HepG2 (cell line): ENCODE measurements at regions not wholly inside any gene's neighbourhood (a gene's known extent, or its start where the extent isn't known, plus 50 kb on each side); places are given as distances from the start of the nearest gene placed in this dataset.

Experiments
- HMGXB4 ChIP-seq, 2 experiments: sonication (generic) in 1 of 2; formaldehyde crosslinking in 1 of 2; IDR thresholded peaks; 2 replicates each; pipeline versions ENCODE4 v1.4.0 to v1.6.1; 2018 to 2020; ENCODE audit warnings: missing genetic modification reagents in 2 of 2, borderline replicate concordance in 1 of 2, low read depth in 1 of 2, mild to moderate bottlenecking in 1 of 2, missing biosample characterization in 1 of 2
- KDM5B ChIP-seq: sonication (generic); formaldehyde crosslinking; IDR thresholded peaks from 2 replicates; pipeline ENCODE4 v1.4.0; 2020; ENCODE audit warnings: missing genetic modification reagents, mild to moderate bottlenecking, borderline replicate concordance
- ZFP1 ChIP-seq: IDR thresholded peaks from 2 replicates; pipeline ENCODE4 v1.6.1; 2016
- TF ChIP-seq, protein P1 (sequence below): sonication (generic); formaldehyde crosslinking; IDR thresholded peaks from 2 replicates; pipeline ENCODE4 v1.5.0; 2020; ENCODE audit warnings: mild to moderate bottlenecking, missing genetic modification reagents, moderate library complexity

DNA sequence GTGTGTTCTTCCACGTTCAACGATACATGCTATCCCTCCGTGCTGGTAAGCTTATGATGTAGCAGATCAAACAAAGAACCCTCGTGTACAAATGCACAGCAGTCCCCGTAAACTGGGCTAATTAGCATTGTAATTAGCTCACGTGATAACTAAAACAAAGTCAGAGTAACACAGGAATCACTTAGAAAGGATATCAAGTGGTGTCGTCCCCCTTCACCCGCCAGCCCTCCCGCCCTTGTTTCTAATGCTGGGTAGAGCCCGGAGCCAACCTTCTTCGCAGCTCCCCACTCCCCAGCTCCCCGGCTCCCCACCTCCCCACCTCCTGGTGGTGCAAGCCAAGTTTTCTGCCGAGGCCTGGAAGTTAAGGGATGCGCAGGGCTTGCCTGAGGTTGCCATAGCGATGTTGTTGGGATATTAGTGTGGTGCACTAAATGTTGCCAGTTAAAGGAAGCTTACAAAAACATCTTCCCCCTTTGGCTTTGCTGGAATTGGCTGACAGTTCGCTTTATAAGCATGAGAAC lies 357.9 kb upstream of the CCNH start:
- TF ChIP-seq ZFP1 (CRISPR knock-in tag) (no peak), HMGXB4 (CRISPR knock-in tag; IDR thresholded peaks at IDR 0.05; ENCODE audit: borderline replicate concordance in 1 of 2, low read depth in 1 of 2) (no peak), KDM5B (CRISPR knock-in tag) (no peak)
- TF ChIP-seq, protein P1, sequence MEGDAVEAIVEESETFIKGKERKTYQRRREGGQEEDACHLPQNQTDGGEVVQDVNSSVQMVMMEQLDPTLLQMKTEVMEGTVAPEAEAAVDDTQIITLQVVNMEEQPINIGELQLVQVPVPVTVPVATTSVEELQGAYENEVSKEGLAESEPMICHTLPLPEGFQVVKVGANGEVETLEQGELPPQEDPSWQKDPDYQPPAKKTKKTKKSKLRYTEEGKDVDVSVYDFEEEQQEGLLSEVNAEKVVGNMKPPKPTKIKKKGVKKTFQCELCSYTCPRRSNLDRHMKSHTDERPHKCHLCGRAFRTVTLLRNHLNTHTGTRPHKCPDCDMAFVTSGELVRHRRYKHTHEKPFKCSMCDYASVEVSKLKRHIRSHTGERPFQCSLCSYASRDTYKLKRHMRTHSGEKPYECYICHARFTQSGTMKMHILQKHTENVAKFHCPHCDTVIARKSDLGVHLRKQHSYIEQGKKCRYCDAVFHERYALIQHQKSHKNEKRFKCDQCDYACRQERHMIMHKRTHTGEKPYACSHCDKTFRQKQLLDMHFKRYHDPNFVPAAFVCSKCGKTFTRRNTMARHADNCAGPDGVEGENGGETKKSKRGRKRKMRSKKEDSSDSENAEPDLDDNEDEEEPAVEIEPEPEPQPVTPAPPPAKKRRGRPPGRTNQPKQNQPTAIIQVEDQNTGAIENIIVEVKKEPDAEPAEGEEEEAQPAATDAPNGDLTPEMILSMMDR (CRISPR knock-in tag), result no peak
